Heart right ventricle (tissue), 16 donors: ENCODE measurements at regions not wholly inside any gene's neighbourhood (a gene's known extent, or its start where the extent isn't known, plus 50 kb on each side); places are given as distances from the start of the nearest gene placed in this dataset.

ENCODE experiments used
- ATAC-seq, 8 donors: fragments of 200-7000 bp; cut with Tn5 transposase; one replicate each; pipeline ENCODE4 v1.9.1; 2020; ENCODE audit warnings: mild to moderate bottlenecking in 8 of 8, moderate library complexity in 8 of 8, moderate number of reproducible peaks in 1 of 8
- DNase-seq, 2 donors: peaks; one replicate each; pipeline ENCODE4 v3.0.0-alpha.2; 2020
- H3K27ac ChIP-seq, 10 donors: fragments of 200-600 bp; sonication (generic) in 2 of 10; one replicate each; pipeline versions ENCODE4 v1.5.0 to v1.8.0; 2020 to 2022; ENCODE audit warnings: mild to moderate bottlenecking in 3 of 10
- H3K27me3 ChIP-seq, 7 donors: fragments of 200-600 bp; one replicate each; pipeline ENCODE4 v1.8.0; 2021 to 2022; ENCODE audit warnings: mild to moderate bottlenecking in 2 of 7
- H3K36me3 ChIP-seq, 9 donors: fragments of 200-600 bp; sonication (generic) in 1 of 9; one replicate each; pipeline versions ENCODE4 v1.5.0 to v1.8.0; 2020 to 2022; ENCODE audit warnings: mild to moderate bottlenecking in 2 of 9
- H3K4me1 ChIP-seq, 9 donors: fragments of 200-600 bp; sonication (generic) in 1 of 9; one replicate each; pipeline versions ENCODE4 v1.5.0 to v1.8.0; 2020 to 2022; ENCODE audit warnings: mild to moderate bottlenecking in 4 of 9
- H3K4me3 ChIP-seq, 10 donors: fragments of 200-600 bp; sonication (generic) in 2 of 10; one replicate each; pipeline versions ENCODE4 v1.5.0 to v1.8.0; 2020 to 2022; ENCODE audit warnings: mild to moderate bottlenecking in 7 of 10, moderate library complexity in 2 of 10
- H3K9me3 ChIP-seq, 11 donors: fragments of 200-600 bp in 10 of 11; sonication (generic) in 2 of 11; one replicate each; pipeline versions ENCODE4 v1.5.0 to v1.8.0; 2013 to 2022; ENCODE audit warnings: mild to moderate bottlenecking in 2 of 11, control low read depth in 1 of 11, moderate library complexity in 1 of 11
- CTCF ChIP-seq, 9 donors: fragments of 200-600 bp; sonication (generic) in 2 of 9; IDR thresholded peaks; one replicate each; pipeline versions ENCODE4 v1.5.0 to v1.8.0; 2021 to 2022; ENCODE audit warnings: antibody characterized with exemption in 9 of 9, mild to moderate bottlenecking in 5 of 9, moderate library complexity in 1 of 9
- WGBS, 2 donors: extraction: QIAGEN DNeasy Blood & Tissue Kit; methylation state at CpG; one replicate each; pipeline ENCODE4 v1.1.7; 2013; ENCODE audit warnings: inconsistent platforms in 1 of 2; 5-methylcytosine and 5-hydroxymethylcytosine counted together
- intact Hi-C, 10 donors: fragments of 100-400 bp; cut with DNase I; formaldehyde crosslinking; loops; one replicate each; pipeline versions ENCODE4 v1.11.1 to v1.14.2; 2022
- donor health status: Arrhythmogenic right ventricular cardiomyopathy.
- donor health status: ischemic (EF 13 %, LVEDD 7.1; RV severe dilation, severe dysfunction).
- donor health status: healthy with polysubstance abuse.
- donor health status: DM: no; HTN: yes; CAD: no.
- donor health status: DM: no; HTN: no; CAD: no.
- donor health status: ischemic (EF 25% LVEDD 6.9; RV normal size, moderate dysfunction).
- donor health status: ischemic (EF 25% LVEDD 5.7; RV mildly dilated, moderate dysfunction).
- donor health status: healthy.
- donor health status: DM: yes; HTN: yes; CAD: no.
- donor health status: Ischemic cardiomyopathy.
- donor health status: ischemic (EF 35%, LVEDD 5.7; RV mildly dilated, moderate dysfunction).
- donor health status: nonischemic (EF 11% LVEDD 7.7; RV severe dilation, severe dysfunction).
- donor health status: DM: yes; HTN: yes; CAD: no.
- donor health status: PGD.
- donor health status: ischemic (EF 29% LVEDD 5.4; RV normal size, mild dysfunction).
- donor health status: nonischemic (EF 23%, LVEDD 6.1; RV moderate dilation, normal function).

GRCh38 chr5:119785057-119785456 lies 155.7 kb downstream of the FAM170A start:
- peaks cover 0 to 8% (median 0%) of the 10 kb centered on the region in 9 donors for H3K4me1 ChIP-seq
- TF ChIP-seq CTCF (IDR thresholded peaks at IDR 0.05) = no peak
- DNase-seq (no peak), ATAC-seq (no peak)
- H3K9me3 ChIP-seq = no peaks in the 10 kb centered on the region
- H3K27me3 ChIP-seq = no peaks in the 10 kb centered on the region
- H3K27ac ChIP-seq = no peak overlapping the region
- H3K36me3 ChIP-seq = no peaks in the 10 kb centered on the region
- intact Hi-C loops = no loop called here
- no peak overlapping the region for H3K4me3 ChIP-seq

- DNase-seq (no peak), ATAC-seq (no peak)
- Histone ChIP-seq H3K4me1 (peaks cover 0 to 8% (median 0%) of the 10 kb centered on the region in 9 donors), H3K27me3 (no peaks in the 10 kb centered on the region), H3K36me3 (no peaks in the 10 kb centered on the region), H3K9me3 (peaks cover 0 to 10% (median 0%) of the 10 kb centered on the region in 11 donors), H3K27ac (no peak overlapping the region), H3K4me3 (no peak overlapping the region)
- 47 to 56% methylated on average over 2 of the region's 2 CpGs for WGBS, 2 donors
- no peak for TF ChIP-seq CTCF (IDR thresholded peaks at IDR 0.05)
- intact Hi-C loops = no loop called here
Observed at GRCh38 chr5:119789406-119790117, 160.2 kb downstream of the FAM170A start.

GRCh38 chr5:119792161-119792799 lies 162.9 kb downstream of the FAM170A start:
- Histone ChIP-seq H3K27me3 (no peaks in the 10 kb centered on the region), H3K4me1 (peaks cover 0 to 8% (median 0%) of the 10 kb centered on the region in 9 donors), H3K9me3 (peaks cover 0 to 10% (median 0%) of the 10 kb centered on the region in 11 donors), H3K36me3 (no peaks in the 10 kb centered on the region), H3K27ac (no peak overlapping the region), H3K4me3 (no peak overlapping the region)
- DNase-seq (no peak), ATAC-seq (no peak)
- no peak for TF ChIP-seq CTCF (IDR thresholded peaks at IDR 0.05)
- 65 to 69% methylated on average over 5 of the region's 5 CpGs for WGBS, 2 donors
- intact Hi-C loops = no loop called here

- whole genome bisulfite sequencing, 2 donors = 38 to 54% methylated on average over 2 of the region's 2 CpGs
- Histone ChIP-seq H3K4me1 (no peaks in the 10 kb centered on the region), H3K27me3 (no peaks in the 10 kb centered on the region), H3K9me3 (peaks cover 0 to 10% (median 0%) of the 10 kb centered on the region in 11 donors), H3K27ac (no peak overlapping the region), H3K4me3 (no peak overlapping the region), H3K36me3 (no peaks in the 10 kb centered on the region)
- no peak for TF ChIP-seq CTCF (IDR thresholded peaks at IDR 0.05)
- ATAC-seq = no peak
- DNase-seq = no peak
- intact Hi-C loops = no loop called here
Observed at GRCh38 chr5:119795768-119796167, 166.4 kb downstream of the FAM170A start.
